Prostate gland (tissue), 2 donors: ENCODE measurements at regions not wholly inside any gene's neighbourhood (a gene's known extent, or its start where the extent isn't known, plus 50 kb on each side); places are given as distances from the start of the nearest gene placed in this dataset.
"Not testable (repeated sequence)": the region's sequence is repeated elsewhere in the genome, so short reads cannot be mapped to it uniquely, and the experiment has no call there.

Experiments
- DNase-seq: peaks from one replicate; pipeline ENCODE4 v3.0.0-alpha.2; 2019; ENCODE audit warnings: low spot score
- H3K27ac ChIP-seq, 2 donors: fragments of 200-600 bp; sonication (generic); 2 replicates each; pipeline ENCODE4 v1.5.1; 2017 to 2019
- H3K27me3 ChIP-seq: fragments of 200-600 bp; sonication (generic); replicated peaks from 2 replicates; pipeline ENCODE4 v1.5.1; 2019; ENCODE audit not compliant: insufficient read depth
- H3K36me3 ChIP-seq, 2 donors: fragments of 200-600 bp; sonication (generic); 1 replicate in 1 of 2; 2 replicates in 1 of 2; pipeline versions ENCODE4 v1.5.1 to v1.8.1; 2017 to 2019
- H3K4me1 ChIP-seq: fragments of 200-600 bp; sonication (generic); replicated peaks from 2 replicates; pipeline ENCODE4 v1.5.1; 2019
- H3K4me3 ChIP-seq, 2 donors: fragments of 200-600 bp; sonication (generic); 2 replicates each; pipeline ENCODE4 v1.5.1; 2017 to 2019
- H3K9me3 ChIP-seq: fragments of 200-600 bp; sonication (generic); 2 replicates; pipeline ENCODE4 v1.5.1; 2017
- CTCF ChIP-seq, 4 experiments: fragments of 200-600 bp in 2 of 4; fragments of 450-650 bp in 2 of 4; sonication (generic) in 2 of 4; IDR thresholded peaks; 1 replicate in 3 of 4; 2 replicates in 1 of 4; pipeline ENCODE4 v1.5.1; 2016 to 2019; ENCODE audit warnings: antibody characterized with exemption in 4 of 4, mild to moderate bottlenecking in 2 of 4, moderate library complexity in 2 of 4
- POLR2A ChIP-seq: fragments of 450-650 bp; IDR thresholded peaks from one replicate; pipeline ENCODE4 v1.6.1; 2016; ENCODE audit warnings: antibody characterized with exemption, mild to moderate bottlenecking
- POLR2AphosphoS5 ChIP-seq: sonication (generic); formaldehyde crosslinking; IDR thresholded peaks from one replicate; pipeline ENCODE4 v1.6.1; 2017; ENCODE audit warnings: antibody characterized with exemption
- WGBS: methylation state at CpG from one replicate; pipeline ENCODE4 v1.1.5; 2018; 5-methylcytosine and 5-hydroxymethylcytosine counted together
- intact Hi-C: fragments of 100-400 bp; cut with DNase I; formaldehyde crosslinking; loops from one replicate; pipeline ENCODE4 v1.14.2; 2022

DNA sequence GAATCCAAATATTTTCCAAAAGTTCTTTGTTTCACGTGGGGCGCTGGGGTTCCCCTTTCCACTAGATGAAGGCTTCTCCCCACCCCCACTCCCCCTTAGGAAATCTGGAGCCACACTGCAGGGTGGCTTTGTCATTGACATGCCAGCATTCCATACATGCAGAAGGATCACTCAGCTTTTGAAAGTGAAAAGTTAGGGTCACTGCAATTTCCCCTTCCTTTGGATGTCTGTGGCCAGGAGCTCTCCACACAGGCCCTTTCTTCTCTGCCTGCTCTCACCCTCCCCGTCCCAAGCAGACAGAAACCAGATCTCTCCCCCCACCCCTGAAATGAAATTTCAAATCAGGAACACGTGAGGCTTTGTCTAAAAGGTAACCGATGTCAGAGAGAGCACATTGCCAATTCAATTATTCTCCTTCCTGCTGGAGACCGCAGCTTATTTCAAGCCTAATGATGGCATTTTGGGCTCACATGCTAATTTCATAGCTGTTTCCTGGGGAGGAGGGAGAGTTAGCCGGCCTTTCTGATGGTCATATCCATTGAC, 153.9 kb upstream of the RFLNA start:
- Histone ChIP-seq H3K4me1 (no peaks in the 10 kb centered on the region), H3K9me3 (no peaks in the 10 kb centered on the region), H3K36me3 (no peaks in the 10 kb centered on the region), H3K27ac (no peak overlapping the region), H3K4me3 (no peak overlapping the region), H3K27me3 (no peaks in the 10 kb centered on the region)
- intact Hi-C loops, result no loop called here
- no peak for TF ChIP-seq CTCF (IDR thresholded peaks at IDR 0.05)
- TF ChIP-seq POLR2A, result no peak
- TF ChIP-seq POLR2AphosphoS5, result no peak
- WGBS, result 61% methylated on average over 7 of the region's 7 CpGs
- no peak for DNase-seq

- H3K9me3 ChIP-seq, H3K27me3 ChIP-seq, DNase-seq, H3K4me3 ChIP-seq, H3K27ac ChIP-seq, H3K36me3 ChIP-seq, intact Hi-C loops, H3K4me1 ChIP-seq: not testable (repeated sequence)
- 63% methylated on average over 3 of the region's 3 CpGs for WGBS
Measured at GRCh38 chr12:124141611-124142010, 153.3 kb upstream of the RFLNA start.

GRCh38 chr12:124142395-124143035, 152.4 kb upstream of the RFLNA start:
- DNase-seq, result no peak
- intact Hi-C loops, result no loop called here
- Histone ChIP-seq H3K4me1 (no peaks in the 10 kb centered on the region), H3K27ac (no peak overlapping the region), H3K27me3 (no peaks in the 10 kb centered on the region), H3K4me3 (no peak overlapping the region), H3K9me3 (no peaks in the 10 kb centered on the region), H3K36me3 (no peaks in the 10 kb centered on the region)
- WGBS, result 96% methylated on average over 8 of the region's 8 CpGs
- TF ChIP-seq POLR2A (no peak), CTCF (IDR thresholded peaks at IDR 0.05) (no peak), POLR2AphosphoS5 (no peak)

DNA sequence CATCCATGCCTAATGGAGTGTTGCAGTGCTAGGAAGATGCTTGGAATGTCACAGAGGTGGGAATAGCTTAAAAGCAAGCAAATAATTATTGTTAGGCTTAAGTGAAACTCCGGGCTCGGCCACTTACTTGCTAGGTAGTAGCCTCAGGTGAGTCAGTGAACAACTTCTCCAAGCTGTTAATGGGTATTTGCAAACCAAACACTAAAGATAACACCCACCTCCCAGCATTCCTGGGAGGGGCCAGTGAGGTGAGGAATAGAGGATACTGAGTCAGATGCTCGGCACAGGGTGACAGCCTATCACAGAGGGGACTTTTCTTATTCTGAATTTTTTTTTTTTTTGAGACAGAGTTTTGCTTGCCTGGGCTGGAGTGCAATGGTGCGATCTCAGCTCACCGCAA, 151.2 kb upstream of the RFLNA start:
- DNase-seq, result no peak
- H3K4me3 ChIP-seq, result no peak overlapping the region
- WGBS, result 91% methylated on average over 5 of the region's 5 CpGs
- intact Hi-C loops, result no loop called here
- no peak overlapping the region for H3K27ac ChIP-seq
- no peaks in the 10 kb centered on the region for H3K4me1 ChIP-seq
- H3K36me3 ChIP-seq, result no peaks in the 10 kb centered on the region
- no peaks in the 10 kb centered on the region for H3K27me3 ChIP-seq
- TF ChIP-seq CTCF (IDR thresholded peaks at IDR 0.05), result no peak
- TF ChIP-seq POLR2A, result no peak
- TF ChIP-seq POLR2AphosphoS5, result no peak
- no peaks in the 10 kb centered on the region for H3K9me3 ChIP-seq

DNA sequence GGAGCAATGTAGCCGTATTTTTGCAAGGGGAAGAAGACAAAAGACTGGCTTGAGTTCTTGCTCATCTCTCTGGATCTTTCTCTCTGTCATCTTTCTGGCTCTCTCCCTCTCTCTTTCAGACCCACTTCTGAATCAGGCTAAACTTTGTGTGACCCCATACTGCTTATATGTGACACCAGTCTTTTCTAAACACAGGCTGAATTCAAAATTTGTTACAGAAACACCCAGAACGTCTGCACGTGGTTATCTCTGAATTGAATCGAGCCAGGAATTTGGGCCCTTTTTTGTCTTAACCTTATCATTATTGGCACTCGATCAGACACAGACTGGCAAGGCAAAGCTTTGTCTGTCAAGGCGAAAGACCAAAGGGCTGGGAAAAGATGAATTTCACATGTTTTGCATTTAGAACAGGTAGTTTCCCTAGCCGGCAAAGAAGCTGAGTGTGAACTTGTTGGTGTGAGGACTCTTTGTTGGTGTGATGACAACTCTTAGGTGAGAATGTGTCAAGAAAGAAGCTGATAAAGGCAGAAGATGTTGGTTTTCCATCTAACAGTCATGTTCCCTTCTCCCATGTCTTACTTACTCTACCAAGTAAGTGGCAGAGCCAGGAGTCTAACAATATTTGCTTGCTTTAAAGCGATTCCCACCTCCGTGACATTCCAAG, 150.2 kb upstream of the RFLNA start:
- no peak overlapping the region for H3K4me3 ChIP-seq
- no peaks in the 10 kb centered on the region for H3K27me3 ChIP-seq
- TF ChIP-seq POLR2A (no peak), CTCF (IDR thresholded peaks at IDR 0.05) (no peak), POLR2AphosphoS5 (no peak)
- intact Hi-C loops, result no loop called here
- no peaks in the 10 kb centered on the region for H3K36me3 ChIP-seq
- 57% methylated on average over 9 of the region's 9 CpGs for WGBS
- no peaks in the 10 kb centered on the region for H3K4me1 ChIP-seq
- no peak for DNase-seq
- no peaks in the 10 kb centered on the region for H3K9me3 ChIP-seq
- no peak overlapping the region for H3K27ac ChIP-seq
